ENCODE measurements at regions not wholly inside any gene's neighbourhood (a gene's known extent, or its start where the extent isn't known, plus 50 kb on each side); places are given as distances from the start of the nearest gene placed in this dataset.

DNA sequence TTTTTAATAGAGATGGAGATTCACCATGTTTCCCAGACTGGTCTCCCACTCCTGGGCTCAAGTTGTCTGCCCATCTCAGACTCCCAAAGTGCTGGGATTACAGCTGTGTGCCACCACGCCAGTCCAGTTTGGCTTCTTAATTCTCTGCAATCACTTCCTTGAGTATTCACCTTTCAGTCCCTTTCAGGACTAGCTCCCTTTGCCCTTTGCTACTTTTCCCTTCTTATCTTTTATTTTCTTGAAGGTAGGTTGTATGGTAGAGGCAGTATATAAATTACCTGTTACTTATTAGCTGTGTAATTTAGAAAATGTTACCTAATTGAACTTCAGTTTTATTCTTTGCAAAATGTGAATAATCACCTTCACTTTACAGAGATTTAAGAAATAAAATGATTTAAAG, 285.8 kb downstream of the FGF9 start:
- no peaks in the 10 kb centered on the region for H3K27me3 ChIP-seq (ENCODE audit: insufficient read depth, poor library complexity, severe bottlenecking)
- no peaks in the 10 kb centered on the region for H3K36me3 ChIP-seq (ENCODE audit: low read depth)
- no peaks in the 10 kb centered on the region for H3K4me1 ChIP-seq (ENCODE audit: insufficient read depth, poor library complexity, severe bottlenecking)
- no peak overlapping the region for H3K4me3 ChIP-seq (ENCODE audit: severe bottlenecking)
- ATAC-seq (ENCODE audit: low read depth) (no peak), DNase-seq (ENCODE audit: low spot score) (no peak)
- no peaks in the 10 kb centered on the region for H3K9me3 ChIP-seq (ENCODE audit: severe bottlenecking)
- no peak overlapping the region for H3K27ac ChIP-seq (ENCODE audit: poor library complexity, severe bottlenecking)
- TF ChIP-seq, protein P1, sequence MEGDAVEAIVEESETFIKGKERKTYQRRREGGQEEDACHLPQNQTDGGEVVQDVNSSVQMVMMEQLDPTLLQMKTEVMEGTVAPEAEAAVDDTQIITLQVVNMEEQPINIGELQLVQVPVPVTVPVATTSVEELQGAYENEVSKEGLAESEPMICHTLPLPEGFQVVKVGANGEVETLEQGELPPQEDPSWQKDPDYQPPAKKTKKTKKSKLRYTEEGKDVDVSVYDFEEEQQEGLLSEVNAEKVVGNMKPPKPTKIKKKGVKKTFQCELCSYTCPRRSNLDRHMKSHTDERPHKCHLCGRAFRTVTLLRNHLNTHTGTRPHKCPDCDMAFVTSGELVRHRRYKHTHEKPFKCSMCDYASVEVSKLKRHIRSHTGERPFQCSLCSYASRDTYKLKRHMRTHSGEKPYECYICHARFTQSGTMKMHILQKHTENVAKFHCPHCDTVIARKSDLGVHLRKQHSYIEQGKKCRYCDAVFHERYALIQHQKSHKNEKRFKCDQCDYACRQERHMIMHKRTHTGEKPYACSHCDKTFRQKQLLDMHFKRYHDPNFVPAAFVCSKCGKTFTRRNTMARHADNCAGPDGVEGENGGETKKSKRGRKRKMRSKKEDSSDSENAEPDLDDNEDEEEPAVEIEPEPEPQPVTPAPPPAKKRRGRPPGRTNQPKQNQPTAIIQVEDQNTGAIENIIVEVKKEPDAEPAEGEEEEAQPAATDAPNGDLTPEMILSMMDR (IDR thresholded peaks at IDR 0.05; ENCODE audit: poor library complexity, severe bottlenecking) = no peak

DNA sequence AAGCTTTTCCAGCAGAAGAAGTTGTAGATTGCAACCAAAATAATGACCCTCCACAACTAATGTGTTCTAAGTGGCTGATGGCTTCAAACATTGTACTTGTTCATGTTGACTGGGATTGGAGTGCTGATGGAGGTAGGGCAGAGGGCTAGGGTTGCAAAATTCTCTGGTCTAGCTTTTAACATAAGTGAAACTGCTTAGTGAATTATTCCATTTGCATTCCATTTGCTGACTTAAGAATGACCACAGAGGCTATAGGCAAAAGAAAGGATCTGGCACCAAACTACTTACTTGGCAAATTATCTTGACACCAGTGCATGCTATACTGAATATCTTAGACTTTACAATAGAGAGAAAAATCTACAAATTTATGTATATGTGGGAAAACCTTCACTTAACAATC, 287.0 kb downstream of the FGF9 start:
- ATAC-seq (ENCODE audit: low read depth) = no peak
- no peak for DNase-seq (ENCODE audit: low spot score)
- H3K9me3 ChIP-seq (ENCODE audit: severe bottlenecking) = no peaks in the 10 kb centered on the region
- no peaks in the 10 kb centered on the region for H3K36me3 ChIP-seq (ENCODE audit: low read depth)
- TF ChIP-seq, protein P1 (IDR thresholded peaks at IDR 0.05; ENCODE audit: poor library complexity, severe bottlenecking) = no peak
- H3K27me3 ChIP-seq (ENCODE audit: insufficient read depth, poor library complexity, severe bottlenecking) = no peaks in the 10 kb centered on the region
- no peak overlapping the region for H3K27ac ChIP-seq (ENCODE audit: poor library complexity, severe bottlenecking)
- no peak overlapping the region for H3K4me3 ChIP-seq (ENCODE audit: severe bottlenecking)
- no peaks in the 10 kb centered on the region for H3K4me1 ChIP-seq (ENCODE audit: insufficient read depth, poor library complexity, severe bottlenecking)

DNA sequence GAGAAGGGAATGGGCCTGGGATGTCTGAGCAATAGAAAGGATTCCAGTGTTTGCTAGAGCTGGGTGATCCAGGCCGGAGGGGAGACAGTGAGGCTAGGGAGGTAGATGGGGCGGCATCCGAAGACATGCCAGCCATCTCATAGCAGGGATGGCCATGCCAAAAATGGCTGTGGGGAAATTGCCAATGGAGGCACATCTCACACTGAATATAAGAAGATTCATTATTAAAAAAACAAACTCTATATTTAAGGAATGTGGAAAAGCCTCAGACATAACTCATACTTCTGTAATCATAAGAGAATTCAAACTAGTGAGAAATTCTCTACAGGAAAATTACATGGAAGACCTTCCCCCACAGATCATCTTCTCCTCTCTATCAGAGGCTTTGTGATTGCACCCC, 289.2 kb downstream of the FGF9 start:
- Histone ChIP-seq H3K4me1 (ENCODE audit: insufficient read depth, poor library complexity, severe bottlenecking) (no peaks in the 10 kb centered on the region), H3K27me3 (ENCODE audit: insufficient read depth, poor library complexity, severe bottlenecking) (no peaks in the 10 kb centered on the region), H3K9me3 (ENCODE audit: severe bottlenecking) (no peaks in the 10 kb centered on the region), H3K4me3 (ENCODE audit: severe bottlenecking) (no peak overlapping the region), H3K27ac (ENCODE audit: poor library complexity, severe bottlenecking) (no peak overlapping the region), H3K36me3 (ENCODE audit: low read depth) (no peaks in the 10 kb centered on the region)
- TF ChIP-seq, protein P1 (IDR thresholded peaks at IDR 0.05; ENCODE audit: poor library complexity, severe bottlenecking) = no peak
- DNase-seq (ENCODE audit: low spot score) (no peak), ATAC-seq (ENCODE audit: low read depth) (no peak)

DNA sequence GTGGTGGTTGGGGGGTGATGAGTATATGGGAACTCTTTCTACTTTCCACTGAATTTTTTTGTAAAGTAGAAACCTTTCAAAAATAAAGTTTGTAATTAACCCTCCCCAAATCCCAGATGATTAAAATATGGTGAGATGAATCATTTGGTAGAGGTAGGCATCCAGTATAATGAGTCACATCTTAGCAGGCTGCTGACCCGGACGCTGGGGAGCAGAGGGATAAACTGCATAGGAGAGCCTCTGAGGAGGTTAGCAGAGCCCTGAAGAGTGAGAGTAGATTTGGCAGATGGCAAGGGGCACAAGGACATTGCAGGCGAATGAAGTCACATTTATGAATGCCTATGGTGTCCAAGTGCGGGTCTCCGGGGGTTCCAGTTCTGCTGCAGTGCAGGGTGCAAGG, 293.8 kb downstream of the FGF9 start:
- H3K36me3 ChIP-seq (ENCODE audit: low read depth) = no peaks in the 10 kb centered on the region
- H3K27me3 ChIP-seq (ENCODE audit: insufficient read depth, poor library complexity, severe bottlenecking) = no peaks in the 10 kb centered on the region
- no peak for ATAC-seq (ENCODE audit: low read depth)
- no peak overlapping the region for H3K4me3 ChIP-seq (ENCODE audit: severe bottlenecking)
- no peaks in the 10 kb centered on the region for H3K9me3 ChIP-seq (ENCODE audit: severe bottlenecking)
- no peak for DNase-seq (ENCODE audit: low spot score)
- no peak overlapping the region for H3K27ac ChIP-seq (ENCODE audit: poor library complexity, severe bottlenecking)
- TF ChIP-seq, protein P1 (IDR thresholded peaks at IDR 0.05; ENCODE audit: poor library complexity, severe bottlenecking) = no peak
- no peaks in the 10 kb centered on the region for H3K4me1 ChIP-seq (ENCODE audit: insufficient read depth, poor library complexity, severe bottlenecking)

DNA sequence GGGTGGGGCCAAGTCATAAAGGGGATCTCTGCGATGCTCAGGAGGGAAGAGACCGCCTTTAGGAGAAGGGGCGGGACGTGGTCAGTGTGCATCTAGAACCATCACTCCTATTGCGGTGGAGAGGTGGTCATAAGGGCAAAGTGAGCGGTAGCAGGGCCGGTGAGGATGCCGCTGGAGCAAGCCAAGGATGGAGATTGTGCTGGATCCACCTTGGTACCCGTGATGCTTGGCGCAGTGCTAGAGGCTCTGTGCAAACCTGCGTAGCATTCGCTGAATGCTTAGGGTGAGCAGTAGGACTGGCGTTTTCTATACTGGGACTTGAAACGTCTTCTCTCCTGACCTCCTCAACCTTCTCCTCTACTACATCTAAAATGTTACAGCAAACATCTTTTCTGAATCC, 294.2 kb downstream of the FGF9 start:
- Histone ChIP-seq H3K36me3 (ENCODE audit: low read depth) (no peaks in the 10 kb centered on the region), H3K27ac (ENCODE audit: poor library complexity, severe bottlenecking) (no peak overlapping the region), H3K4me1 (ENCODE audit: insufficient read depth, poor library complexity, severe bottlenecking) (no peaks in the 10 kb centered on the region), H3K27me3 (ENCODE audit: insufficient read depth, poor library complexity, severe bottlenecking) (no peaks in the 10 kb centered on the region), H3K4me3 (ENCODE audit: severe bottlenecking) (no peak overlapping the region), H3K9me3 (ENCODE audit: severe bottlenecking) (no peaks in the 10 kb centered on the region)
- ATAC-seq (ENCODE audit: low read depth) = no peak
- TF ChIP-seq, protein P1 (IDR thresholded peaks at IDR 0.05; ENCODE audit: poor library complexity, severe bottlenecking) = no peak
- no peak for DNase-seq (ENCODE audit: low spot score)
